Breast epithelium (tissue), 3 donors: ENCODE measurements at regions not wholly inside any gene's neighbourhood (a gene's known extent, or its start where the extent isn't known, plus 50 kb on each side); places are given as distances from the start of the nearest gene placed in this dataset.
"Not testable (repeated sequence)": the region's sequence is repeated elsewhere in the genome, so short reads cannot be mapped to it uniquely, and the experiment has no call there.

Source experiments
- POLR2AphosphoS5 ChIP-seq, 3 donors: sonication (generic); formaldehyde crosslinking; IDR thresholded peaks; one replicate each; pipeline ENCODE4 v1.6.1; 2017; ENCODE audit warnings: antibody characterized with exemption in 3 of 3
- TF ChIP-seq, protein P1 (sequence below), 3 donors: fragments of 450-650 bp; IDR thresholded peaks; one replicate each; pipeline ENCODE4 v1.5.1; 2016 to 2017; ENCODE audit warnings: antibody characterized with exemption in 3 of 3, mild to moderate bottlenecking in 3 of 3, moderate library complexity in 3 of 3

DNA sequence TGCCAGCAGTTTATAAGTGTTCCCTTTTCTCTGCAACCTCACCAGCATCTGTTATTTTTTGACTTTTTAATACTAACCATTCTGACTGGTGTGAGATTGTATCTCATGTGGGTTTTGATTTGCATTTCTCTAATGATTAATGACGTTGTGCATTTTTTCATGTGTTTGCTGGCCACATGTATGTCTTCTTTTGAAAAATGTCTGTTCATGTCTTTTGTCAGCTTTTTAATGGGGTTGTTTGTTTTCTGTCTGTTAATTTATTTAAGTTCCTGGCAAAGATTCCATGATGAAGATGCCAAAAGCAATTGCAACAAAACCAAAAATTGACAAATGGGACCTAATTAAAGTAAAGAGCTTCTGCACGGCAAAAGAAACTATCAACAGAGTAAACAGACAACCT, 137.2 kb upstream of the JCAD start:
- TF ChIP-seq, protein P1, sequence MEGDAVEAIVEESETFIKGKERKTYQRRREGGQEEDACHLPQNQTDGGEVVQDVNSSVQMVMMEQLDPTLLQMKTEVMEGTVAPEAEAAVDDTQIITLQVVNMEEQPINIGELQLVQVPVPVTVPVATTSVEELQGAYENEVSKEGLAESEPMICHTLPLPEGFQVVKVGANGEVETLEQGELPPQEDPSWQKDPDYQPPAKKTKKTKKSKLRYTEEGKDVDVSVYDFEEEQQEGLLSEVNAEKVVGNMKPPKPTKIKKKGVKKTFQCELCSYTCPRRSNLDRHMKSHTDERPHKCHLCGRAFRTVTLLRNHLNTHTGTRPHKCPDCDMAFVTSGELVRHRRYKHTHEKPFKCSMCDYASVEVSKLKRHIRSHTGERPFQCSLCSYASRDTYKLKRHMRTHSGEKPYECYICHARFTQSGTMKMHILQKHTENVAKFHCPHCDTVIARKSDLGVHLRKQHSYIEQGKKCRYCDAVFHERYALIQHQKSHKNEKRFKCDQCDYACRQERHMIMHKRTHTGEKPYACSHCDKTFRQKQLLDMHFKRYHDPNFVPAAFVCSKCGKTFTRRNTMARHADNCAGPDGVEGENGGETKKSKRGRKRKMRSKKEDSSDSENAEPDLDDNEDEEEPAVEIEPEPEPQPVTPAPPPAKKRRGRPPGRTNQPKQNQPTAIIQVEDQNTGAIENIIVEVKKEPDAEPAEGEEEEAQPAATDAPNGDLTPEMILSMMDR (IDR thresholded peaks at IDR 0.05) = not testable (repeated sequence)
- TF ChIP-seq POLR2AphosphoS5 (IDR thresholded peaks at IDR 0.05) = not testable (repeated sequence)
